HEK293T (cell line): ENCODE measurements at regions not wholly inside any gene's neighbourhood (a gene's known extent, or its start where the extent isn't known, plus 50 kb on each side); places are given as distances from the start of the nearest gene placed in this dataset.

Source experiments
- CTCF ChIA-PET: fragments of 350-600 bp; formaldehyde crosslinking; extraction: SDS; loops from one replicate; lab custom pipeline; 2021; ENCODE audit warnings: antibody characterized with exemption, inconsistent platforms; lab: Yijun Ruan, JAX
- POLR2A ChIA-PET: fragments of 350-600 bp; formaldehyde crosslinking; extraction: SDS; loops from one replicate; lab custom pipeline; 2020; ENCODE audit warnings: antibody characterized with exemption, inconsistent platforms; lab: Yijun Ruan, JAX
- DNase-seq: peaks from one replicate; pipeline ENCODE4 v3.0.0; 2012; ENCODE audit warnings: mixed read lengths; ENCODE audit errors: extremely low spot score
- ARNT ChIP-seq: fragments of 450-650 bp; IDR thresholded peaks from 2 replicates; pipeline ENCODE4 v1.6.1; 2017; ENCODE audit warnings: mild to moderate bottlenecking
- BHLHE40 ChIP-seq: fragments of 450-650 bp; IDR thresholded peaks from 2 replicates; pipeline ENCODE4 v1.6.1; 2016; ENCODE audit warnings: mild to moderate bottlenecking, moderate library complexity, borderline replicate concordance
- CTBP1 ChIP-seq: fragments of 450-650 bp; IDR thresholded peaks from 2 replicates; pipeline ENCODE4 v1.6.1; 2016; ENCODE audit warnings: borderline replicate concordance
- ELF4 ChIP-seq: fragments of 450-650 bp; IDR thresholded peaks from 2 replicates; pipeline ENCODE4 v1.6.1; 2017; ENCODE audit warnings: antibody characterized with exemption
- FOXA1 ChIP-seq: fragments of 450-650 bp; IDR thresholded peaks from 2 replicates; pipeline ENCODE4 v1.6.1; 2016; ENCODE audit warnings: mild to moderate bottlenecking
- FOXK2 ChIP-seq: fragments of 450-650 bp; IDR thresholded peaks from 2 replicates; pipeline ENCODE4 v1.6.1; 2016; ENCODE audit warnings: mild to moderate bottlenecking
- FOXM1 ChIP-seq: fragments of 450-650 bp; IDR thresholded peaks from 2 replicates; pipeline ENCODE4 v1.6.1; 2017; ENCODE audit warnings: mild to moderate bottlenecking, borderline replicate concordance
- HDGF ChIP-seq: fragments of 450-650 bp; IDR thresholded peaks from 2 replicates; pipeline ENCODE4 v1.6.1; 2017; ENCODE audit warnings: antibody characterized with exemption, borderline replicate concordance
- L3MBTL2 ChIP-seq: fragments of 450-650 bp; conservative IDR thresholded peaks from 2 replicates; pipeline ENCODE4 v1.6.1; 2016; ENCODE audit warnings: mild to moderate bottlenecking
- LEF1 ChIP-seq: fragments of 450-650 bp; IDR thresholded peaks from 2 replicates; pipeline ENCODE4 v1.6.1; 2017; ENCODE audit warnings: mild to moderate bottlenecking, borderline replicate concordance
- NFRKB ChIP-seq: fragments of 450-650 bp; IDR thresholded peaks from 2 replicates; pipeline ENCODE4 v1.6.1; 2016; ENCODE audit warnings: mild to moderate bottlenecking, moderate library complexity
- PKNOX1 ChIP-seq: fragments of 450-650 bp; IDR thresholded peaks from 2 replicates; pipeline ENCODE4 v1.6.1; 2016
- SP1 ChIP-seq: fragments of 450-650 bp; IDR thresholded peaks from 2 replicates; pipeline ENCODE4 v1.6.1; 2017
- SUZ12 ChIP-seq: fragments of 450-650 bp; IDR thresholded peaks from 2 replicates; pipeline ENCODE4 v1.6.1; 2016; ENCODE audit warnings: mild to moderate bottlenecking
- TARDBP ChIP-seq: fragments of 450-650 bp; IDR thresholded peaks from 2 replicates; pipeline ENCODE4 v1.6.1; 2016
- ZNF384 ChIP-seq: fragments of 450-650 bp; IDR thresholded peaks from 2 replicates; pipeline ENCODE4 v1.6.1; 2016

GRCh38 chr21:23804866-23805265 is 1802.4 kb downstream of the MRPL39 start:
- DNase-seq, result no peak
- POLR2A ChIA-PET, result no interaction called here
- TF ChIP-seq FOXA1 (no peak), LEF1 (no peak), ARNT (no peak), ZNF384 (no peak), FOXM1 (no peak), FOXK2 (no peak), L3MBTL2 (no peak), PKNOX1 (no peak), SUZ12 (no peak), BHLHE40 (no peak), SP1 (no peak), ELF4 (no peak), HDGF (no peak), TARDBP (no peak), CTBP1 (no peak)
- CTCF ChIA-PET, result no interaction called here

DNA sequence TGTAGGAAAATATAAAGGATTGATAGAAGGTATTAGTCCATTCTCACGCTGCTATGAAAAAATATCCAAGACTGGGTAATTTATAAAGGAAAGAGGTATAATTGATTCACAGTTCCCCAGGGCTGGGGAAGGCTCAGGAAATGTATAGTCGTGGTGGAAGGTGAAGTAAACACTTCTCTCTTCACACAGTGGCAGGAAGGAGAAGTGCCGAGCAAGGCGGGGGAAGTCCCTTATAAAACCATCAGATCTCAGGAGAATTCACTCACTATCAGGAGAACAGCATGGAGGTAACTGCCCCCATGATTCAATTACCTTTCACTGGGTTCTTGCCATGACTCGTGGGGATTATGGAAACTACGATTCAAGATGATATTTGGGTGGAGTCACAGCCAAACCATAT is 1806.0 kb downstream of the MRPL39 start:
- POLR2A ChIA-PET, result no interaction called here
- TF ChIP-seq PKNOX1 (no peak), FOXM1 (no peak), SP1 (no peak), SUZ12 (no peak), BHLHE40 (no peak), FOXA1 (no peak), HDGF (no peak), L3MBTL2 (no peak), LEF1 (no peak), ZNF384 (no peak)
- CTCF ChIA-PET, result no interaction called here
- no peak for DNase-seq

- TF ChIP-seq SUZ12 (no peak), FOXK2 (no peak), BHLHE40 (no peak), PKNOX1 (no peak), FOXM1 (no peak), CTBP1 (no peak), ELF4 (no peak), SP1 (no peak), ZNF384 (no peak), FOXA1 (no peak), HDGF (no peak), ARNT (no peak), L3MBTL2 (no peak)
- no peak for DNase-seq
- ChIA-PET POLR2A (no interaction called here), CTCF (no interaction called here)
Observed at GRCh38 chr21:23799376-23799775, 1807.9 kb downstream of the MRPL39 start.

- POLR2A ChIA-PET, result no interaction called here
- CTCF ChIA-PET, result no interaction called here
- DNase-seq, result no peak
- TF ChIP-seq CTBP1 (no peak), BHLHE40 (no peak), HDGF (no peak)
Observed at GRCh38 chr21:23792300-23792699, 1815.0 kb downstream of the MRPL39 start.

DNA sequence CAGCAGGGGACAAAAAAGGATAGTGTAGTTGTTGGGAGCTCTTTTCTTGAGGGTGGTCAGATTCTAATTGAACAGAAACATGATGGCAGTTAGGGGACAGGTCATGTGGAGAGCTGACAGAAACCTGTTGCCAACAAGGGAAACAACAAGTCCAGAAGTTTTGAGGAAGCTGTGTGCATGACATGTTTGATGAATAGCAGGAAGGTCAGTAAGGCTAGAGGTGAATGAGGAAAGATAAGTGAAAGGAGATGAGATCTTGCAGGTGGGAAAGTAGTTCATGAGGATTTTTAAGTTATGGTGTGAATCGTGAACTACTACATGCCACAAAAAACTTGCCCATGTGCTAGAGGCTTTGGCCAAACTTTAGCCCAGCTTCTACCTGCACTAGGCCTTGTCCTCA is 1817.4 kb downstream of the MRPL39 start:
- TF ChIP-seq LEF1 (no peak), ARNT (no peak), FOXA1 (no peak), L3MBTL2 (no peak), SUZ12 (no peak), NFRKB (no peak)
- no peak for DNase-seq
- CTCF ChIA-PET, result no interaction called here
- POLR2A ChIA-PET, result no interaction called here

- ChIA-PET POLR2A (no interaction called here), CTCF (no interaction called here)
- DNase-seq, result no peak
- TF ChIP-seq NFRKB (no peak), BHLHE40 (no peak), LEF1 (no peak), SUZ12 (no peak), TARDBP (no peak), ELF4 (no peak), ZNF384 (no peak), L3MBTL2 (no peak), FOXK2 (no peak), HDGF (no peak), FOXA1 (no peak), SP1 (no peak), FOXM1 (no peak), CTBP1 (no peak)
Observed at GRCh38 chr21:23780326-23780725, 1827.0 kb downstream of the MRPL39 start.

DNA sequence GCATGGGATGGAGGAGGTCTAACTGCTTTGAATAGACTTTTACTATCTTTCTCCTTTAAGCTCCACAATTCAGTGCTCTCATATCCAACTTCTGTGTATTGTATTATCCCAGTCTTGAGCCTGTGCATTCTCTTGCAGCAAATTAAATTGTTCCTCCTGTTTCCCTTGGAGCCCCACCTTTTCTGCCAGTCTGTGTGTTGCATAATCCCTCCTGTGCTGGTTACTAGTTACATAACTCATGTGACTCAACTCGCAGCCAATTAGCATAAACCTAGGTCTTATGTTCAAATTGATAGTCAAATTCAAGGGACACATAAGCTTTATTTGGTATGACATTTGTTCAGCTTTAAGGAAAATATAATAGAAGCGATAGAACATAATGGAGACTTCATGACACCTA is 1863.5 kb downstream of the MRPL39 start:
- POLR2A ChIA-PET, result no interaction called here
- no peak for DNase-seq
- no peak for TF ChIP-seq HDGF
- CTCF ChIA-PET, result interaction anchor here (0.6 kb wide), 1 partner anchor 179 kb away, joined by 5 read pairs; no protein-coding TSS in a partner anchor
